ENCODE measurements at regions not wholly inside any gene's neighbourhood (a gene's known extent, or its start where the extent isn't known, plus 50 kb on each side); places are given as distances from the start of the nearest gene placed in this dataset.
"Not testable (repeated sequence)": the region's sequence is repeated elsewhere in the genome, so short reads cannot be mapped to it uniquely, and the experiment has no call there.

- DNase-seq = not testable (repeated sequence)
Observed at GRCh38 chr4:8965896-8966295, 94.3 kb upstream of the HMX1 start.

GRCh38 chr4:8964201-8964788 lies 92.7 kb upstream of the HMX1 start:
- DNase-seq = not testable (repeated sequence)

GRCh38 chr4:8963533-8963932 lies 91.9 kb upstream of the HMX1 start:
- DNase-seq = not testable (repeated sequence)

GRCh38 chr4:8961343-8961742 lies 89.7 kb upstream of the HMX1 start:
- DNase-seq = peak in 1 of 4 experiments; percentile 19

GRCh38 chr4:8959471-8959870 lies 87.8 kb upstream of the HMX1 start:
- not testable (repeated sequence) for DNase-seq

GRCh38 chr4:8954001-8954400 lies 82.4 kb upstream of the HMX1 start:
- DNase-seq = not testable (repeated sequence)

- not testable (repeated sequence) for DNase-seq
Observed at GRCh38 chr4:8952791-8953190, 81.2 kb upstream of the HMX1 start.

GRCh38 chr4:8952109-8952508 lies 80.5 kb upstream of the HMX1 start:
- not testable (repeated sequence) for DNase-seq

- not testable (repeated sequence) for DNase-seq
Observed at GRCh38 chr4:8945506-8945905, 73.9 kb upstream of the HMX1 start.

- DNase-seq = not testable (repeated sequence)
Observed at GRCh38 chr4:8943367-8943766, 71.7 kb upstream of the HMX1 start.

GRCh38 chr4:8942088-8942487 lies 70.4 kb upstream of the HMX1 start:
- not testable (repeated sequence) for DNase-seq

- not testable (repeated sequence) for DNase-seq
Observed at GRCh38 chr4:8941492-8941805, 69.8 kb upstream of the HMX1 start.

- DNase-seq = no peak
Observed at GRCh38 chr4:8940792-8941491, 69.3 kb upstream of the HMX1 start.

GRCh38 chr4:8939840-8940742 lies 68.5 kb upstream of the HMX1 start:
- no peak for DNase-seq

- no peak for DNase-seq
Observed at GRCh38 chr4:8939160-8939839, 67.7 kb upstream of the HMX1 start.

GRCh38 chr4:8938623-8939022 lies 67.0 kb upstream of the HMX1 start:
- DNase-seq = no peak

- DNase-seq = no peak
Observed at GRCh38 chr4:8938137-8938536, 66.5 kb upstream of the HMX1 start.

GRCh38 chr4:8932884-8933283 lies 61.2 kb upstream of the HMX1 start:
- no peak for DNase-seq

- no peak for DNase-seq
Observed at GRCh38 chr4:8928074-8928473, 56.4 kb upstream of the HMX1 start.

- DNase-seq = no peak
Observed at GRCh38 chr4:8922481-8922880, 50.8 kb upstream of the HMX1 start.

- DNase-seq = no peak
Observed at GRCh38 chr4:8921465-8921864, 49.8 kb upstream of the HMX1 start.
